ENCODE measurements at regions not wholly inside any gene's neighbourhood (a gene's known extent, or its start where the extent isn't known, plus 50 kb on each side); places are given as distances from the start of the nearest gene placed in this dataset.
"Not testable (repeated sequence)": the region's sequence is repeated elsewhere in the genome, so short reads cannot be mapped to it uniquely, and the experiment has no call there.

DNA sequence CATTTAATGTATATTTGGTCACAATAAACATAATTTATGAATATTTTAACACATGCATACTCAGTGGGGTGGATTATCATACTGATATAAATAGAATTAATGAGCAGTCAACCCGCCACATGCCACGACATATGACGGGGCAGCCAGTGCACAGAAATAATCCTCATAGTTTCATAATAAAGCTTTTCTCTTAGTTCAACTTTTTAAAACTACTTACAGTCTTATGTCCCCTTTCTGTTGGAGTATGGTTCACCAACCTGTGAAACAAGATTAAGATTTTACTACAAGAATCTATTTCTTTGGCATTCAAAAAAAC, 75.6 kb upstream of the ETAA1 start:
- no peak for DNase-seq
- TF ChIP-seq CTCF (IDR thresholded peaks at IDR 0.05), result no peak
- no peaks in the 10 kb centered on the region for H3K4me1 Mint-ChIP-seq
- peaks cover 1% of the 10 kb centered on the region for H3K27me3 Mint-ChIP-seq
- no peaks in the 10 kb centered on the region for H3K9me3 Mint-ChIP-seq
- POLR2A ChIA-PET, result no interaction called here
- no peak overlapping the region for H3K27ac Mint-ChIP-seq
- no peak for ATAC-seq (ENCODE audit: low read depth)
- intact Hi-C loops (cut with micrococcal nuclease), result no loop called here
- no peak overlapping the region for H3K4me3 Mint-ChIP-seq
- no peaks in the 10 kb centered on the region for H3K36me3 Mint-ChIP-seq (ENCODE audit: low read depth)
- CTCF ChIA-PET, result no interaction called here

DNA sequence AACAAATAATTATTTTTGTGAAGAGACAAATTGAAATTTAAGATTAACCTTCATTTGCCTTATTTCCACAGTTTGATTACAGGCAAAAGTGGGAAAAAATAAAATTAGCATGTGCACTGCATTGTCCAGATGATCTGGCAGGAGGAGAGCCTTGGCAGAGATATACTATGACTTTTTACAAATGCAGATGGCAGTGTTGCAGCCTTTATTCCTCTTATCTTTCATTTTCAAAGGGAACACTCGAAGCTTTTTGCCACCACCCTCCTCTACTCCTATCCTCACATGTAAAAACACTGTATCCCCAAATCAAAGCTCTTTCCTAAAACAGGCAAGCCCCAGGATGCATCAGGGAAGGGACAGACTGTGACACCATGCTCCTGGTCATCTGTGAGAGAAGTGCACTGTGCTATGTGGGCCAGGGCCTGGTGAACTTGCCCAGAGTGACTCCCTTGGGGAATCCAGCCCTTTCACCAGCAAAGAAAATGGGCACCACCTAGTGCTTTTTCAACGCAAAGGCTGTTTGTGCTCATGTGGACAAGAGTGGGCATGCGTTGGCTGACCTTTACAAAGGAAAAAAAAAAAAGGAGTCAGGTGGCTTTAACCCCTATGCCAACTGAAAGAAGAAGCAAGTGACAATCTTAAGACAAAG, 74.7 kb upstream of the ETAA1 start:
- no peaks in the 10 kb centered on the region for H3K4me1 Mint-ChIP-seq
- ATAC-seq (ENCODE audit: low read depth) (no peak), DNase-seq (no peak)
- H3K4me3 Mint-ChIP-seq, result no peak overlapping the region
- ChIA-PET CTCF (no interaction called here), POLR2A (no interaction called here)
- no peak overlapping the region for H3K27ac Mint-ChIP-seq
- intact Hi-C loops (cut with micrococcal nuclease), result no loop called here
- no peak for TF ChIP-seq CTCF (IDR thresholded peaks at IDR 0.05)
- H3K36me3 Mint-ChIP-seq (ENCODE audit: low read depth), result no peaks in the 10 kb centered on the region
- H3K27me3 Mint-ChIP-seq, result peaks cover 4% of the 10 kb centered on the region
- no peaks in the 10 kb centered on the region for H3K9me3 Mint-ChIP-seq

DNA sequence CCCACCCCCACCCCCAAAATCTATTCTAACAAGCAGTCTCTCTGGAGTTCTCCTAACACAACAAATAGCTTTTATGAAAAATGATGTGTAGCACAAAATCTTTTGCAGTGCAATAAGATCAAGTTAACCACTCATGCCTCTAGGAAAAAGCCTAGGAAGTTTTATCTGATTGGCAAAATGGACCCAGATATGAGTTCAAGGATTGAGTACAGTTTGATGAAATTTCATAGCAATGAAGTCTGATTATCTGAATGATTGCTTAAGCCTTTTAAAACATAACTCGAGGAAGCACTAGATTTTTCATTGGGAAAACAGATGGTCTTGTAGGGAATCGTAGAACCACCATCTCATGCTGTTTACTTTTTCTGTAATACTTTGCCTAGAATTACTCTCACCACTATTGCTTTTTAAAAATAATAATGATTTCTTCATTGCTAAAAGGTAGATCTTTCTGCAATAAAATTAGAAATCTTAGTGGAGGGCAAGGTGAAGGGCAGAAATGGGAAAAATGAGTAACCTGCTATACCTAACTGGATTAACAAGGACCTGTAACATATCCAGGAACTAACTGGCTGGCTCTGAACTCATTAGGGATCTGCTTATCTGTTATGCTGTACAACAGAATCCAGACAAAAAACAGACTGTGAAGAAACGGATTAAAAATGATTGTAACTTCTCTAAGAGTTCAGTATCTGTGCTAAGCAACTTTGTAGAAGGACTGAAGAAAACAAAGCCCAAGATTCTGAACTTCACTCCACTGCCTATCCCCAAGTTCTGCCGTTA, 73.7 kb upstream of the ETAA1 start:
- intact Hi-C loops (cut with micrococcal nuclease), result no loop called here

GRCh38 chr2:67329513-67329912, 67.6 kb upstream of the ETAA1 start:
- intact Hi-C loops (cut with micrococcal nuclease), result no loop called here
- ATAC-seq (ENCODE audit: low read depth) (no peak), DNase-seq (no peak)
- Mint-ChIP-seq H3K27ac (no peak overlapping the region), H3K36me3 (ENCODE audit: low read depth) (no peaks in the 10 kb centered on the region), H3K4me1 (no peaks in the 10 kb centered on the region), H3K27me3 (peaks cover 6% of the 10 kb centered on the region), H3K4me3 (no peak overlapping the region), H3K9me3 (no peaks in the 10 kb centered on the region)
- no peak for TF ChIP-seq CTCF (IDR thresholded peaks at IDR 0.05)
- CTCF ChIA-PET, result no interaction called here
- POLR2A ChIA-PET, result no interaction called here

More for the DNA sequence above, 73.7 kb upstream of the ETAA1 start:
- Mint-ChIP-seq H3K27me3 (peaks cover 4% of the 10 kb centered on the region), H3K36me3 (ENCODE audit: low read depth) (no peaks in the 10 kb centered on the region), H3K27ac (no peak overlapping the region), H3K4me3 (no peak overlapping the region), H3K9me3 (no peaks in the 10 kb centered on the region), H3K4me1 (no peaks in the 10 kb centered on the region)
- DNase-seq (no peak), ATAC-seq (ENCODE audit: low read depth) (no peak)
- TF ChIP-seq CTCF (IDR thresholded peaks at IDR 0.05), result no peak
- ChIA-PET CTCF (interaction anchor here (0.6 kb wide), 1 partner anchor 98 kb away, joined by 4 read pairs; no protein-coding TSS in a partner anchor), POLR2A (no interaction called here)

- no peaks in the 10 kb centered on the region for H3K4me1 Mint-ChIP-seq
- no peak overlapping the region for H3K27ac Mint-ChIP-seq
- no peak for TF ChIP-seq CTCF (IDR thresholded peaks at IDR 0.05)
- CTCF ChIA-PET, result no interaction called here
- H3K27me3 Mint-ChIP-seq, result peaks cover 6% of the 10 kb centered on the region
- ATAC-seq (ENCODE audit: low read depth) (no peak), DNase-seq (no peak)
- POLR2A ChIA-PET, result no interaction called here
- no peaks in the 10 kb centered on the region for H3K36me3 Mint-ChIP-seq (ENCODE audit: low read depth)
- intact Hi-C loops (cut with micrococcal nuclease), result no loop called here
- no peak overlapping the region for H3K4me3 Mint-ChIP-seq
- H3K9me3 Mint-ChIP-seq, result no peaks in the 10 kb centered on the region
These were observed 67.2 kb upstream of the ETAA1 start for GRCh38 chr2:67329951-67330350.

- H3K4me3 Mint-ChIP-seq; H3K4me1 Mint-ChIP-seq; H3K27me3 Mint-ChIP-seq; CTCF ChIA-PET; POLR2A ChIA-PET; H3K27ac Mint-ChIP-seq; H3K9me3 Mint-ChIP-seq; DNase-seq; intact Hi-C loops (cut with micrococcal nuclease); H3K36me3 Mint-ChIP-seq (ENCODE audit: low read depth); ATAC-seq (ENCODE audit: low read depth): not testable (repeated sequence)
These were observed 65.6 kb upstream of the ETAA1 start for GRCh38 chr2:67331419-67332086.

Data from activated B cell treated with CpG ODN at 0.5 μM for 24 hours (primary cell).